ENCODE measurements at regions not wholly inside any gene's neighbourhood (a gene's known extent, or its start where the extent isn't known, plus 50 kb on each side); places are given as distances from the start of the nearest gene placed in this dataset.

GRCh38 chr1:178599087-178599486 is 86.2 kb downstream of the TEX35 start:
- Histone ChIP-seq H3K9me3 (ENCODE audit: insufficient read depth, low read depth) (no peaks in the 10 kb centered on the region), H4K20me1 (ENCODE audit: insufficient read depth) (no peaks in the 10 kb centered on the region), H2AFZ (no peak overlapping the region), H3K36me3 (ENCODE audit: low read depth) (no peaks in the 10 kb centered on the region), H3K79me2 (ENCODE audit: low read depth) (no peaks in the 10 kb centered on the region), H3K4me1 (replicated peaks; ENCODE audit: insufficient read depth) (no peaks in the 10 kb centered on the region), H3K4me3 (no peak overlapping the region), H3F3A (ENCODE audit: insufficient read depth, low read depth) (no peaks in the 10 kb centered on the region), H3K4me2 (no peak overlapping the region), H3K27ac (no peak overlapping the region), H3K27me3 (ENCODE audit: insufficient read depth, low read depth) (no peaks in the 10 kb centered on the region), H3K9me2 (ENCODE audit: insufficient read depth) (no peaks in the 10 kb centered on the region)
- DNase-seq, result no peak
- intact Hi-C loops (cut with micrococcal nuclease; ENCODE audit: unreplicated experiment), result no loop called here
- ChIA-PET POLR2A (ENCODE audit: unreplicated experiment) (no interaction called here), CTCF (no interaction called here)
- BruUV-seq (replicated peaks), result no TSS peak
- TF ChIP-seq CTCF (conservative IDR thresholded peaks at IDR 0.05) (no peak), EZH2 (IDR thresholded peaks at IDR 0.05; ENCODE audit: low read depth) (no peak)

GRCh38 chr1:178599745-178600144 is 86.8 kb downstream of the TEX35 start:
- H3F3A ChIP-seq (ENCODE audit: insufficient read depth, low read depth), result no peaks in the 10 kb centered on the region
- intact Hi-C loops (cut with micrococcal nuclease; ENCODE audit: unreplicated experiment), result no loop called here
- DNase-seq, result no peak
- POLR2A ChIA-PET (ENCODE audit: unreplicated experiment), result no interaction called here
- H3K36me3 ChIP-seq (ENCODE audit: low read depth), result no peaks in the 10 kb centered on the region
- H3K79me2 ChIP-seq (ENCODE audit: low read depth), result no peaks in the 10 kb centered on the region
- no peaks in the 10 kb centered on the region for H3K9me3 ChIP-seq (ENCODE audit: insufficient read depth, low read depth)
- H3K27ac ChIP-seq, result no peak overlapping the region
- H3K9me2 ChIP-seq (ENCODE audit: insufficient read depth), result no peaks in the 10 kb centered on the region
- no peak overlapping the region for H2AFZ ChIP-seq
- H3K4me2 ChIP-seq, result no peak overlapping the region
- H3K27me3 ChIP-seq (ENCODE audit: insufficient read depth, low read depth), result no peaks in the 10 kb centered on the region
- H4K20me1 ChIP-seq (ENCODE audit: insufficient read depth), result no peaks in the 10 kb centered on the region
- H3K4me3 ChIP-seq, result no peak overlapping the region
- no TSS peak for BruUV-seq (replicated peaks)
- TF ChIP-seq EZH2 (IDR thresholded peaks at IDR 0.05; ENCODE audit: low read depth) (no peak), CTCF (conservative IDR thresholded peaks at IDR 0.05) (no peak)
- H3K4me1 ChIP-seq (replicated peaks; ENCODE audit: insufficient read depth), result no peaks in the 10 kb centered on the region
- CTCF ChIA-PET, result no interaction called here

GRCh38 chr1:178603926-178604325 is 91.0 kb downstream of the TEX35 start:
- H3K4me1 ChIP-seq (replicated peaks; ENCODE audit: insufficient read depth), result peaks cover 14% of the 10 kb centered on the region
- no peaks in the 10 kb centered on the region for H3K9me2 ChIP-seq (ENCODE audit: insufficient read depth)
- H3K4me3 ChIP-seq, result no peak overlapping the region
- H3K9me3 ChIP-seq (ENCODE audit: insufficient read depth, low read depth), result 0 out of 2 replicates have a peak, but pooled peaks cover 4% of the 10 kb centered on the region
- POLR2A ChIA-PET (ENCODE audit: unreplicated experiment), result interaction anchor here (0.8 kb wide), 1 partner anchor 368 kb away, joined by 6 read pairs; no protein-coding TSS in a partner anchor
- no peaks in the 10 kb centered on the region for H4K20me1 ChIP-seq (ENCODE audit: insufficient read depth)
- no peak overlapping the region for H3K4me2 ChIP-seq
- no peak for TF ChIP-seq EZH2 (IDR thresholded peaks at IDR 0.05; ENCODE audit: low read depth)
- no peak for TF ChIP-seq CTCF (conservative IDR thresholded peaks at IDR 0.05)
- intact Hi-C loops (cut with micrococcal nuclease; ENCODE audit: unreplicated experiment), result no loop called here
- no peaks in the 10 kb centered on the region for H3K36me3 ChIP-seq (ENCODE audit: low read depth)
- DNase-seq, result no peak
- no peak overlapping the region for H2AFZ ChIP-seq
- no peak overlapping the region for H3K27ac ChIP-seq
- no peaks in the 10 kb centered on the region for H3K79me2 ChIP-seq (ENCODE audit: low read depth)
- CTCF ChIA-PET, result no interaction called here
- H3K27me3 ChIP-seq (ENCODE audit: insufficient read depth, low read depth), result no peaks in the 10 kb centered on the region
- BruUV-seq (replicated peaks), result no TSS peak
- peaks cover 16% of the 10 kb centered on the region for H3F3A ChIP-seq (ENCODE audit: insufficient read depth, low read depth)

Measured in PC-9 (cell line).